ENCODE measurements at regions not wholly inside any gene's neighbourhood (a gene's known extent, or its start where the extent isn't known, plus 50 kb on each side); places are given as distances from the start of the nearest gene placed in this dataset.
"Not testable (repeated sequence)": the region's sequence is repeated elsewhere in the genome, so short reads cannot be mapped to it uniquely, and the experiment has no call there.

DNA sequence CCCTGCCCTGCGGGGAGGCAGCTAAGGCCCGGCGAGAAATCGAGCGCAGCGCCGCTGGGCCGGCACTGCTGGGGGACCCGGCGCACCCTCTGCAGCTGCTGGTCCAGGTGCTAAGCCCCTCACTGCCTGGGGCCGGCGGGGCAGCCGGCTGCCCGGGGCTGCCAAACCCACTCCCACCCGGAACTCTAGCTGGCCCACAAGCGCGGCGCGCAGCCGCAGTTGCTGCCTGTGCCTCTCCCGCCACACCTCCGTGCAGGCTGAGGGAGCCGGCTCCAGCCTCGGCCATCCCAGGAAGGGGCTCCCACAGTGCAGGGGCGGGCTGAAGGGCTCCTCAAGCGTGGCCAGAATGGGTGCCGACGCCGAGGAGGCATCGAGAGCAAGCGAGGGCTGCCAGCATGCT lies 249.9 kb downstream of the FGF9 start:
- DNase-seq = not testable (repeated sequence)

DNA sequence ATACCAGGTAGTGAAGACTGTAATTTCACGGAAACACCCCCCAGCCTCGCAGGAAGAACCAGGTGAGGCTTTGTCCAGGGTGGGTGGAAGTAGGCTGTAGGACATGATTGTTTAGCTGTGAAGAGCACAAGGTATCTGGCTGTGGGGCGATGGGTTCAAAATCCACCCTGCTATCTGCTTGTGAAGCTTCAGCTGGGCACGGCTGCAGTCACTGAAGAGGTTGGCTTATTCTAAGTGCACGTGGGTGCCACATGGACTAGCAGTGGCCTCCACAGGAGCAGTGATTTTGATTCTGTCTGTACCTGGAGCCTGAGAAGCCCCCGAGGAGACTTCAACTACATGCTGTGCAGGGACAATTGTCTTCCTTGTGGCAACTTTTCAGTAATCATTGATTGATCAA lies 254.1 kb downstream of the FGF9 start:
- DNase-seq = no peak

DNA sequence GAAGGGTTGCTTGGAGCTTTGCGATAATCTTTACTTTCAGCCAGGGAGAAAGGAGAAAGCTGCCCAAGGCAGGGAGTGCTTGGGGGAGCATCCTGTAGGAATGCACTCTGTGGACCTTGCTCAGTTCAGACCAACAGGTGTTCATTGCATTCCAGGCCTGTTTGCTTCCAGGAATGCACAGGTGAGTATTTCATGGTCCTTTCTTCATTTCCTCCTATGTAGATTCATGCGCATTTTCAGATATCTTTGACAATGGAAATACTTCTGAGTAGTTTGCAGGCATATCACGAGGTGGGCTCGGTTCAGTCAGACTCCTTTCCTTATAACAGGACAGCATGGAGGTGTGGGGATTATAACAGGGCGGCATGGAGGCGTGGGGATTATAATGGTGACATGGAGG lies 254.8 kb downstream of the FGF9 start:
- no peak for DNase-seq

DNA sequence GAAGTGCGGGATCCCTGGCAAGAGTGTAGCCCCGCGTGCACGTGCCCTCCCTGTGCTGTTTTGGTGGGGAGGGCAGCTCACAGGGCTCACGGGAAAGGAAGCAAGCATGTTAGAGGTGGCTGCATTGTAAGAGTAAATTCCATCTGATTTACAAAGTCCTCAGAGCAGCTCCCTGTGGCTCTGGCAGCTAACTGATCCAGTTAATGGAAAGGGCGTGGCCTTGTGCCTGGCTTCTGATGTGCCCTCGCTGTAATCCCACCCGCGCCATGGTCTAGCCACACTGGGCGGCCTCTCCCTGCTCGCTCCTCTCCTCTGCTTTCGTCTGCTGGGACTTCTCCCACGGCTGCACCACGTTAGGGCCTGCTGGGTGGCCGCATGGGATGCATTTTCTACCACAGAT lies 258.5 kb downstream of the FGF9 start:
- DNase-seq = no peak

DNA sequence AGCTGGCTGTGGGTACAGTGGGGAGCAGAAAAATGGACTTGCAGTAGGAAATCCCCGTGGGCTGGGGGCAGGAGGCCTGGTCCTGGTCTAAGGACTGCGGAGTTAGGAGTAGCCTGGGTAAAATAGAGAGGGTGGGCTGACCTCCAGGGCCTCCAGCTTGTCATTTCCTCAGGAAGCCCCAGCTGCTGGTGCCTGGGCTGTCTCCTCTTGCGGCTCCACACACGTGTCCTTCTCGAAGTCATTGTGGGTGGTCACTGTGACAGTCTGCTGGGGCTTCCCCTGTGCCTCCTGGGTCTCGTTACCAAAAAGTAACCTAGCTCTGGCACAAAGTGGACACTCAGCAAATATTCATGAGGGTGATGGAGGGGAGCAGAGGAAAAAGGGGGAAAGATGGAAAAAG lies 259.7 kb downstream of the FGF9 start:
- no peak for DNase-seq

DNA sequence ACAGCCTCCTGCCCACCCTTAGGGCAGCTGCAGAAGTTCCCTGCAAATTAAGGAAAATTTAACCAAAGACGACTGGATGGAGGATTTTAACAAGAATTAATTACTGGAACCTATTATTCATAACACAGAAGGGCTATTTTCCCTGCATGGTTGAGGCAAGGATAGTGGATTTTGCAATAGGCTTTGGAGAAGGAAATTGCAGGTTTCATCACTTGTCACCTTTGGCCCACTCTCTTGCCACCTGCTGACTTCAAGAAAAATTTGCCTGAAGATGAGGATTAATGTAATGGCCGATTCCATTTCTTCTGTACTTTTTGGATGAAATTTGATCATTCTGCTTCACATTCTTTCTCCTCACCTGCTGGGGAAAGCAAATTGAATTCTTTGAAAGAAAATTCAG lies 261.7 kb downstream of the FGF9 start:
- no peak for DNase-seq

DNA sequence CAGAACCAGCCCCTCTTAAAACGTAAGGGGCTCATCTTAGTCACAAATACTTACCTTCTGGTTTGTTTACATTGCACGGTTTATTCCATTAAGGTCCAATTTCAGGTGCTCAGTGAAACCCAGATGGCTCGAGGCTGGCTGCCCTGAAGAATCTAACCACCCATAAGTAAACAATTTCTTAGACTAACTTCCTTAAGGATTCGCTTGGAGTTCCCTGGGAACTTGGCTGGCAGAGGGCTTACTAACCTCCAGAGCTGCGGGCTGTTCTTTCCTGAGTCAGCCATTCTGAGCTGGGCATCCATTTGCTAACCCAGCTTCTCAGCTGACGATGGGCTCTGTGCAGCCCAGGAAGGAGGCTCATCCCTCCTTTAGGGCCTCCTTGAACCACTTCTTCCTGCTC lies 262.1 kb downstream of the FGF9 start:
- DNase-seq = no peak

DNA sequence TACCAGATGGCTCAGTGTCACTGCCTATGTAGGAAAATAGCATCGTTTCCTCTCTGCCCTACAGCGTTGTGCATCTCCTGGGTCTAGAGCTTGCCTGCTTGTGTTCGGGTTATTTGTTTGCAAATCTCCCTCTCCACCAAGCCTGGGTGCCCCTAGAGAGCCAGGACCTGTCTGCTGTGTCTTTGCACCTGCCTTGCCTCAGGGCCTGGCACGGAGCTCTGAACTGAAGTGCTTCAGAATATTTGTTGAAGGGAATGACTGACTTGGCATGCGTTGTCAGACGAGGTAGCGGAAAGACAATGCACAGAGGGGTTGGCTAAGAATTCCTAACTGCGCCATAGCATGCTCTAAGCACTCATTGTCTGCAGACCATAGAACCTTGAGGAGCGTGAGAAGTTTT lies 263.4 kb downstream of the FGF9 start:
- DNase-seq = no peak

DNA sequence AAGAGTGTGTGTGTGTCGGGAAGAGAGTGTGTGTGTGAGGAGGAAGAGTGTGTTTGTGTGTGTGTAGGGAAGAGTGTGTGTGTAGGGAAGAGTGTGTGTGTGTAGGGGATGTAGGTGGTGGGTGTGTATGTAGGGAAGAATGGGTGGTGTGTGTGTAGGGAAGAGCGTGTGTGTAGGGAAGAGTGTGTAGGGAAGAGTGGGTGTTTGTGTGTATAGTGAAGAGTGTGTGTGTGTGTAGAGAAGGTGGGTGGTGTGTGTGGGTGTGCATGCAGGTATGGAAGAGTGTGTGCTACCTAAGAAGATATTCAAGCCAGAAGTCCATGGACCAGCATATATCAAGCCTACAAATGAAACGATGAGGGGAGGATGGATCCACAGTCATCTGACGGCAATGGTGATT lies 265.8 kb downstream of the FGF9 start:
- DNase-seq = no peak

DNA sequence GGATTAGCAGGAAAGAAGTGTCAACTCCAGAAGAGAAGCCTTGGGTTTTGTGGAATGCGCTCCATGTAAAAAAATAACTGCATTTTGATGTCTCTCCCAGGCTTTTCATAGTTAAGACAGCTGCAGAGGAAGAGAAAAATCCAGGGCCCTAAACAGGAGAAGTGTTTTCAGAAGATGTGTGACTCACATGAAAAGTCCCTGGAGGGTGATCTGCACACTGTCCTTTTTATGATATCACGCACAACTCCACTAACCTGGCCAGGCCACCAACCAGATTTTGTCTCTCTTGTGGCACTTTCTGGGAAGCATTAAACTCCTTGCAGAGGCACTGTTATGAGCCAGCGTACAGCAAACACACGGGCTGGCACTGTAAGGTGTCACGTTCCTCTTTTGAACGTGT lies 267.3 kb downstream of the FGF9 start:
- no peak for DNase-seq

DNA sequence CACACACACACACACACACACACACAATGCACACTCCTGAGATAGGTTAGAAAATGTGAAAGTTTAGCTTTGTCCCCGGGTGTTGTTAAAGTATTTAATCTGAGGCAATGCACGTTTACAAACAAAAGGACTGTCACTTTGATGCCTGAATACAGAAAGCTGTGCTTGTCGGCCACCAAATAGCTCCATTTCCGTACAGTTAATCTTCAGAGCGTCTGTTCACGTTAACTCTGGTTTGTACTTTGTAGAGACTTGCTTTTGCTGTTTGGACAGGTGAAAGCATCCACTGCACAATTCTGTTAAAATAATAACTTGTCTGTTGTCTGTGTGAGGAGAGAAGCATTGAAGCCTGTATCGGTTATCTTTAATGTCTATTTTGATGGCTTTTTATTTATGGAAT lies 267.8 kb downstream of the FGF9 start:
- no peak for DNase-seq

DNA sequence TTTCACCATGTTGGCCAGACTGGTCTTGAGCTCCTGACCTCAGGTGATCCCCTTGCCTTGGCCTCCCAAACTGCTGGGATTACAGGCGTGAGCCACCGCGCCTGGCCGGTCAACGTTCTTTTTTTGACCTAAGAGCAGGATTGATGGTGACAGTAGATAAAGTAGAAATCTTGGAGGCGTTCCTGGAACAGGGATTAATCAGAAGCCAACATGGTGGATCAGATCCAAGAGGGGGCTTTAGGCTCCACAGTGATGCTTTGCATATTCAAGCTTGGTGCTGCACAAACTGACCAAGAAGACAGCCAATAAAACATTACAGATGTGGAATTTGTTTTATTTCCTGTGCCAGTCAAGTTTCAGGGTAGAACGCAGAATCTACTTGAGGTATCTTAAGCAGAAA lies 271.2 kb downstream of the FGF9 start:
- DNase-seq = no peak

DNA sequence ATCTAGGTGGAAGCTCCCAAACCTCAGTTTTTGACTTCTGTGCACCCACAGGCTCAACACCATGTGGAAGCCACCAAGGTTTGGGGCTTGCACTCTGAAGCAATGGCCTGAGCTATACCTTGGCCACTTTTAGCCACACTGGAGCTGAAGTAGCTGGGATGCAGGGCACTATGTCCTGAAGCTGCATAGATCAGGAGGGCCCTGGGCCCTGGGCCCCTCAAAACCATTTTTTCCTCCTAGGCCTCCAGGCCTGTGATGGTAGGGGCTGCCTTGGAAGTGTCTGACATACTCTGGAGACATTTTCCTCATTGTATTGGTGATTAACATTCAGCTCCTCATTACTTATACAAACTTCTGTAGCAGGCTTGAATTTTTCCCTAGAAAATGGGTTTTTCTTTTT lies 273.7 kb downstream of the FGF9 start:
- DNase-seq = no peak

DNA sequence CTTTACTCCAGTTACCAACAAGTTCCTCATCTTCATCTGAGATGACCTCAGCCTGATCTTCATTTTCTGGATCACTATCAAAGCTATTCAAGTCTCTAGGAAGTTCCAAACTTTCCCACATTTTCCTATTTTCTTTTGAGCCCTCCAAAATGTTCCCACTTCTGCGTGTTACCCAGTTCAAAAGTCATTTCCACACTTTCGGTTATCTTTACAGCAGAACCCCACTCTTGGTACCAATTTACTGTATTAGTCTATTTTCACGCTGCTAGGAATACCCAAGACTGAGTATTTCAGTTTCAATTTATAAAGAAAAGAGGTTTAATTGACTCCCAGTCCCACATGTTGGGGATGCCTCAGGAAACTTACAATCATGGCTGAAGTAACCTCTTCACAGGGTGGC lies 274.3 kb downstream of the FGF9 start:
- DNase-seq = no peak

DNA sequence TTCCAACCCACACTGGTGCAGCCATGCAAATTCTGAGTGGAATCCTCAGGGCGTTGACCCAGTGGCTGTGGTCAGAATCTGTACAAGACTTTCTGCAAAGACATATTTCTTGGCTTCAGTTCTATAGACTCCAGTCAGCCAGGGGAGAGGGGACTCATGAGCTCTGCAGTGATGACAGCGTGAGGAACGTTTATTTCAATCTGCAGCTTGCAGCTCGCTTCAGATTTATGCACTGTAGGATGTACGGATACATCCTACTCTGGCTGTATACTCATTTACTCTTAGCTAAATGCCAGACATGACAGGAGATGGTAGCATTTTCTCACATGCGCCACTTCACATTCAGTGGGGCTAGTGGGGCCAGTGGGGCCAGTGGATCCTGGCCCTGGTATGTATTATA lies 276.1 kb downstream of the FGF9 start:
- DNase-seq = no peak

DNA sequence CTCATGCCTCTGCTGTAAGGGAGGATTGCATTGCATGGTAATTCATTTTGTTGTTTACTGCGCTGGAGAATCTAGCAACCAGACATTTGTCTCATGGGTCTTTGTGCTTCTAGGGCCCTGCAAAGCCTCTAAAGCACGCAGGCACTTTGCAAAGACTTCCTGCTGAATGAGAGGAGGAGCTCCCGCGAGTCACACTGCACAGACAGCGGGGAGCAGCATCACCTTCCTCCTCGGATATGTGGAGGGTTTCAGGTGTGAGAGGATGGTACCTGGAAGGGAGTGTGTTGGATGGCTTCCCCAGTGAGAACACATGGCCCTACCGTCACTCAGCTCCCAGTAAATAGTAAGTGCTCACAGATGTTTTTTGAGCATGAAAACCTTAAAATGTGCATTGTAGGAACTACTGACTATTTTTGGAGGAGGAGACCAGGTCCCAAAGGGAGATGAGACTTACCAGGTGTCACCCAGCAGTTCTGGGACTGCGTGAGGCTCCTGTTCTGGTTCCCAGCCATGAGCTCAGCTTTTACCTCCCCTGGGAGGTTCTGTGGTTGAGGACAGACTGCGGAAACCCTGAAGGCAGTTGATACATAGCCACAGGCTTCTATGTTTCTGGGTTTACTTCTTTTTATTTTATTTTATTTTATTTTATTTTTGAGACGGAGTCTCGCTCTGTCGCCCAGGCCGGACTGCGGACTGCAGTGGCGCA lies 278.0 kb downstream of the FGF9 start:
- no peak for DNase-seq

DNA sequence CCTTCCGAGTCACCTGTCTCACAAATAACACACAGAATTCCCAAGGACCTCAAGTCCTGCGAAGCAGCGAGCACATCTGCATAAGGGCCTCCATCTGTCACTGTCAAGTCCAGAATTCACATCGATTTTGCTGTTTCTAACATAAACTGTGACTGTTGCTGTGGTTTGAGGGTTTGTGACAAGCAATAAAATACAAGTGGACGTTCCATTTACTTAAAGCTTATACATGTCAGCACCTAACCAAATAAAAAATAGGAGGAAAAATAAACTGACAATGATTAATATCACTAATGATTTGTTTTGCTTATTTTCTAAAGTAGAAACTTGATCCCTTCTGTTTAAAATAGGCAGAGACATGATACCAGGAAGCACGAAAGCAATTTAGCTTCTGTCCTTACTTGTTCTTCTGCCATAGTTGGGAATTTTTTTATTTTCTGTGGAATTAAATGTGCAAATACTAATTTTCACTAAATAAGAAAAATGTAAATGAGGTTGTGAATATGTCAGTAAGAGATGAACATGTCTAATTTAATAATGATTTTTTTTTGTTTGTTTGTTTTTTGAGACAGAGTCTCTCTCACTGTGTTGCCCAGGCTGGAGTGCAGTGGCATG lies 279.1 kb downstream of the FGF9 start:
- no peak for DNase-seq

DNA sequence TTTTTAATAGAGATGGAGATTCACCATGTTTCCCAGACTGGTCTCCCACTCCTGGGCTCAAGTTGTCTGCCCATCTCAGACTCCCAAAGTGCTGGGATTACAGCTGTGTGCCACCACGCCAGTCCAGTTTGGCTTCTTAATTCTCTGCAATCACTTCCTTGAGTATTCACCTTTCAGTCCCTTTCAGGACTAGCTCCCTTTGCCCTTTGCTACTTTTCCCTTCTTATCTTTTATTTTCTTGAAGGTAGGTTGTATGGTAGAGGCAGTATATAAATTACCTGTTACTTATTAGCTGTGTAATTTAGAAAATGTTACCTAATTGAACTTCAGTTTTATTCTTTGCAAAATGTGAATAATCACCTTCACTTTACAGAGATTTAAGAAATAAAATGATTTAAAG lies 285.8 kb downstream of the FGF9 start:
- no peak for DNase-seq

DNA sequence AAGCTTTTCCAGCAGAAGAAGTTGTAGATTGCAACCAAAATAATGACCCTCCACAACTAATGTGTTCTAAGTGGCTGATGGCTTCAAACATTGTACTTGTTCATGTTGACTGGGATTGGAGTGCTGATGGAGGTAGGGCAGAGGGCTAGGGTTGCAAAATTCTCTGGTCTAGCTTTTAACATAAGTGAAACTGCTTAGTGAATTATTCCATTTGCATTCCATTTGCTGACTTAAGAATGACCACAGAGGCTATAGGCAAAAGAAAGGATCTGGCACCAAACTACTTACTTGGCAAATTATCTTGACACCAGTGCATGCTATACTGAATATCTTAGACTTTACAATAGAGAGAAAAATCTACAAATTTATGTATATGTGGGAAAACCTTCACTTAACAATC lies 287.0 kb downstream of the FGF9 start:
- DNase-seq = no peak

DNA sequence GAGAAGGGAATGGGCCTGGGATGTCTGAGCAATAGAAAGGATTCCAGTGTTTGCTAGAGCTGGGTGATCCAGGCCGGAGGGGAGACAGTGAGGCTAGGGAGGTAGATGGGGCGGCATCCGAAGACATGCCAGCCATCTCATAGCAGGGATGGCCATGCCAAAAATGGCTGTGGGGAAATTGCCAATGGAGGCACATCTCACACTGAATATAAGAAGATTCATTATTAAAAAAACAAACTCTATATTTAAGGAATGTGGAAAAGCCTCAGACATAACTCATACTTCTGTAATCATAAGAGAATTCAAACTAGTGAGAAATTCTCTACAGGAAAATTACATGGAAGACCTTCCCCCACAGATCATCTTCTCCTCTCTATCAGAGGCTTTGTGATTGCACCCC lies 289.2 kb downstream of the FGF9 start:
- no peak for DNase-seq

DNA sequence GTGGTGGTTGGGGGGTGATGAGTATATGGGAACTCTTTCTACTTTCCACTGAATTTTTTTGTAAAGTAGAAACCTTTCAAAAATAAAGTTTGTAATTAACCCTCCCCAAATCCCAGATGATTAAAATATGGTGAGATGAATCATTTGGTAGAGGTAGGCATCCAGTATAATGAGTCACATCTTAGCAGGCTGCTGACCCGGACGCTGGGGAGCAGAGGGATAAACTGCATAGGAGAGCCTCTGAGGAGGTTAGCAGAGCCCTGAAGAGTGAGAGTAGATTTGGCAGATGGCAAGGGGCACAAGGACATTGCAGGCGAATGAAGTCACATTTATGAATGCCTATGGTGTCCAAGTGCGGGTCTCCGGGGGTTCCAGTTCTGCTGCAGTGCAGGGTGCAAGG lies 293.8 kb downstream of the FGF9 start:
- no peak for DNase-seq

DNA sequence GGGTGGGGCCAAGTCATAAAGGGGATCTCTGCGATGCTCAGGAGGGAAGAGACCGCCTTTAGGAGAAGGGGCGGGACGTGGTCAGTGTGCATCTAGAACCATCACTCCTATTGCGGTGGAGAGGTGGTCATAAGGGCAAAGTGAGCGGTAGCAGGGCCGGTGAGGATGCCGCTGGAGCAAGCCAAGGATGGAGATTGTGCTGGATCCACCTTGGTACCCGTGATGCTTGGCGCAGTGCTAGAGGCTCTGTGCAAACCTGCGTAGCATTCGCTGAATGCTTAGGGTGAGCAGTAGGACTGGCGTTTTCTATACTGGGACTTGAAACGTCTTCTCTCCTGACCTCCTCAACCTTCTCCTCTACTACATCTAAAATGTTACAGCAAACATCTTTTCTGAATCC lies 294.2 kb downstream of the FGF9 start:
- DNase-seq = no peak

DNA sequence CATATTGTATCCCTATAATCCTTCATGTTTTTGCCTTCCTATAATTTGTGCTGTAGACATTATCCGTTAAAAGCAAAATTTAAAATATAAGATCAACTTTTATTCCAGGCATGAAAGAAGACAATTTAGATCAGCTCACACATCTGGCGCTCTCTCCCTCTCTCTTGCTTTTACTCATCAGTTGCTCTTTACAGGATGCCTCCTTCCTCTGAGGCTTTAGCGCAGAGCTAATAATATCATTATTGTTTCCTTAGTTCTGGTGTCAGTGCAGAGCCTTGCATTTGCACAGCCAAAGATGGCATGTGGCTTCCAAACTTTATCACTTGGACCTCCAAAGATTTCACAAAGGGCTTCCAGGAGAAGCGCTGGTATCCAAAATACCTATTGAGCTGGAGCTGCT lies 295.1 kb downstream of the FGF9 start:
- no peak for DNase-seq

DNA sequence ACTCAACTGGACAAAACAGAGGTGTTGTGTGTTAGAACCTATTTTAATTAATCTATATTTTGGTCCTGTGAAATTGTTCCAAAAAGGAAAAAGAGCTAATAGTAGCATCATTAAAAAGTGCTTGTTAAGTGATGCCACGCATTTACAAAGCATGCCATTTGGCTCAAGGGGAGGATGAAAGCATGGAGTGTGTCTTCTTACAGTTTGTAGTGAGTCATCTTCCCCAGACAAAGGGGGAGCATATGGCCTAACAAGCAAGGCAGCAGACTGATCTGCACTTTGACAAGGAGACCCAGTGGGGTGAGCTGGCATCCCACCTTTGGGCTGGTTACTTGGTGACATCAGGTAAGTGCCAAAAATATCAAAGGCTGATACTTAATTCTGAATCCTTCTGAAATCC lies 297.0 kb downstream of the FGF9 start:
- no peak for DNase-seq

DNA sequence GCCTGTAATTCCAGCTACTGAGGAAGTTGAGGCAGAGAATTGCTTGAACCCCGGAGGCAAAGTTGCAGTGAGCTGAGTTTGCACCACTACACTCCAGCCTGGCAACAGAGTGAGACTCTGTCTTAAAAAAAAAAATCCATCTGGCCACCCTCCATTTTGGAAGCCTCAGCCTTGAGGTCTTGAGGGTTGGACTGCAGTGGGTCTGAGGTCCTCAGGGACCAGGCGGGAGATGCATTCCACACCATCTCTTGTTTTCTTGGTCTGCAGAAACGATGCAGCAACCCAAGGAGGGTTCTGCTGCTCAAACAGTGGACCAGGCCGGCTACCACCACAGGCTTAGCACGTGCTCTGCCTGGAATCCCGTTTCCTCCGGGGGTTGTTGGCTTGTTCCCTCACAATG lies 299.3 kb downstream of the FGF9 start:
- no peak for DNase-seq
